ENCODE measurements at regions not wholly inside any gene's neighbourhood (a gene's known extent, or its start where the extent isn't known, plus 50 kb on each side); places are given as distances from the start of the nearest gene placed in this dataset.

- Histone ChIP-seq H3K4me3 (ENCODE audit: low read depth in 1 of 3, low read length in 3 of 3) (no peak overlapping the region), H3K4me1 (ENCODE audit: control insufficient read depth in 4 of 4, insufficient read depth in 4 of 4, low read length in 3 of 4) (no peaks in the 10 kb centered on the region), H3K9me3 (ENCODE audit: control insufficient read depth in 4 of 4, low read length in 3 of 4) (no peaks in the 10 kb centered on the region), H3K27me3 (ENCODE audit: control insufficient read depth in 4 of 4, insufficient read depth in 4 of 4, low read length in 3 of 4) (no peaks in the 10 kb centered on the region), H3K36me3 (ENCODE audit: control insufficient read depth in 4 of 4, insufficient read depth in 3 of 4, low read depth in 1 of 4, low read length in 3 of 4) (no peaks in the 10 kb centered on the region), H3K9ac (ENCODE audit: low read depth in 1 of 2, low read length in 2 of 2) (no peak overlapping the region), H3K27ac (ENCODE audit: low read depth in 1 of 2, low read length in 2 of 2) (no peak overlapping the region)
- 81% methylated on average over 11 of the region's 11 CpGs for WGBS
- peak; percentile 10 for DNase-seq (ENCODE audit: low spot score)
- TF ChIP-seq RXRA (IDR thresholded peaks at IDR 0.05) (no peak), JUND (IDR thresholded peaks at IDR 0.05) (no peak), EGR1 (IDR thresholded peaks at IDR 0.05; ENCODE audit: low read depth in 2 of 2) (no peak), GABPA (IDR thresholded peaks at IDR 0.05 in 1 of 2, conservative IDR thresholded peaks at IDR 0.05 in 1 of 2) (no peak), FOXA1 (IDR thresholded peaks at IDR 0.05) (no peak), RAD21 (IDR thresholded peaks at IDR 0.05) (no peak)
- TF ChIP-seq, protein P1, sequence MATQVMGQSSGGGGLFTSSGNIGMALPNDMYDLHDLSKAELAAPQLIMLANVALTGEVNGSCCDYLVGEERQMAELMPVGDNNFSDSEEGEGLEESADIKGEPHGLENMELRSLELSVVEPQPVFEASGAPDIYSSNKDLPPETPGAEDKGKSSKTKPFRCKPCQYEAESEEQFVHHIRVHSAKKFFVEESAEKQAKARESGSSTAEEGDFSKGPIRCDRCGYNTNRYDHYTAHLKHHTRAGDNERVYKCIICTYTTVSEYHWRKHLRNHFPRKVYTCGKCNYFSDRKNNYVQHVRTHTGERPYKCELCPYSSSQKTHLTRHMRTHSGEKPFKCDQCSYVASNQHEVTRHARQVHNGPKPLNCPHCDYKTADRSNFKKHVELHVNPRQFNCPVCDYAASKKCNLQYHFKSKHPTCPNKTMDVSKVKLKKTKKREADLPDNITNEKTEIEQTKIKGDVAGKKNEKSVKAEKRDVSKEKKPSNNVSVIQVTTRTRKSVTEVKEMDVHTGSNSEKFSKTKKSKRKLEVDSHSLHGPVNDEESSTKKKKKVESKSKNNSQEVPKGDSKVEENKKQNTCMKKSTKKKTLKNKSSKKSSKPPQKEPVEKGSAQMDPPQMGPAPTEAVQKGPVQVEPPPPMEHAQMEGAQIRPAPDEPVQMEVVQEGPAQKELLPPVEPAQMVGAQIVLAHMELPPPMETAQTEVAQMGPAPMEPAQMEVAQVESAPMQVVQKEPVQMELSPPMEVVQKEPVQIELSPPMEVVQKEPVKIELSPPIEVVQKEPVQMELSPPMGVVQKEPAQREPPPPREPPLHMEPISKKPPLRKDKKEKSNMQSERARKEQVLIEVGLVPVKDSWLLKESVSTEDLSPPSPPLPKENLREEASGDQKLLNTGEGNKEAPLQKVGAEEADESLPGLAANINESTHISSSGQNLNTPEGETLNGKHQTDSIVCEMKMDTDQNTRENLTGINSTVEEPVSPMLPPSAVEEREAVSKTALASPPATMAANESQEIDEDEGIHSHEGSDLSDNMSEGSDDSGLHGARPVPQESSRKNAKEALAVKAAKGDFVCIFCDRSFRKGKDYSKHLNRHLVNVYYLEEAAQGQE (IDR thresholded peaks at IDR 0.05) = no peak
Observed at GRCh38 chr2:129768485-129769184, 210.8 kb upstream of the RAB6C start.

DNA sequence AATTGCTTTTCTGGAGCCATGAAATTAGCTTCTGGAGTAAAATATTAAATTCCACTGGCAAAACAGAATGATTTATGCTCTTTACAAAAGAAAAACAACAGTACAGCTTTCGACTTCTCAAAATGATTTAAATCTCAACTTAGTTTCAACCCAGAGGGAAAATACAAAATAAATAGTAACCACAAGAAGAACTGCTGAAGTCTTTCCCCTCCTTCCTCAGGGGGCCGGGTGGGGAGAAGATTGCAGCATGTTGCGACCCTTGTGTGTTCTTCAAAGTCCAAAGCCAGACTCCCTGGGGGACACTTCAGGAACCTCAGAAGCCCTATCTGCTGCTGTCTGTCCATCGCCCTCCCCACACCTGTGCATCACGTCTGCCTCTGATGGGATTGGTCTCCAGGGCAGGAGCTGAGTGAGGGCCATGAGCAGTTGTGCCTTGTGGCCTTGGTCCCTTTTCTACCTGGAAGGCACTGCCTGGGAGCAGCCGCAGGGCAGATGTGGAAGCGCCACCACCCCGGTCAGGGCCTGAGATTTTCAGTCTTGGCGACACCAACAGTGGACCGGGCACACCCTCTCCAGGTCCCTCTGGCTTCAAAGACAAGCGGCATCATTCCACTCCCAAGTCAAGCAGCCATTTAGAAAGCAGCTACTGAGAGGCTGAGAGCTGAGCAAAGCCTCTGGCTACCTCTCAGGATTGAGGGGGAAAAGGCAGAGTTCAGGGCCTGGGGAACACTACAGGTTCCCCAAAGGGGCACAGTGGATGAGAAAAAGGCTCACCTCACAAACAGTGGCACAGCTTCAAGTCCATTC is 210.1 kb upstream of the RAB6C start:
- Histone ChIP-seq H3K36me3 (ENCODE audit: control insufficient read depth in 4 of 4, insufficient read depth in 3 of 4, low read depth in 1 of 4, low read length in 3 of 4) (no peaks in the 10 kb centered on the region), H3K4me3 (ENCODE audit: low read depth in 1 of 3, low read length in 3 of 3) (no peak overlapping the region), H3K27ac (ENCODE audit: low read depth in 1 of 2, low read length in 2 of 2) (no peak overlapping the region), H3K27me3 (ENCODE audit: control insufficient read depth in 4 of 4, insufficient read depth in 4 of 4, low read length in 3 of 4) (no peaks in the 10 kb centered on the region), H3K9ac (ENCODE audit: low read depth in 1 of 2, low read length in 2 of 2) (no peak overlapping the region), H3K9me3 (ENCODE audit: control insufficient read depth in 4 of 4, low read length in 3 of 4) (no peaks in the 10 kb centered on the region), H3K4me1 (ENCODE audit: control insufficient read depth in 4 of 4, insufficient read depth in 4 of 4, low read length in 3 of 4) (no peaks in the 10 kb centered on the region)
- peak; percentile 20 for DNase-seq (ENCODE audit: low spot score)
- TF ChIP-seq, protein P1 (IDR thresholded peaks at IDR 0.05) = no peak
- TF ChIP-seq MAX (IDR thresholded peaks at IDR 0.05) (no peak), GABPA (IDR thresholded peaks at IDR 0.05 in 1 of 2, conservative IDR thresholded peaks at IDR 0.05 in 1 of 2) (no peak), RXRA (IDR thresholded peaks at IDR 0.05) (no peak), FOXA1 (IDR thresholded peaks at IDR 0.05) (no peak), HNF4A (conservative IDR thresholded peaks at IDR 0.05) (no peak), HNF4G (IDR thresholded peaks at IDR 0.05) (no peak), RAD21 (IDR thresholded peaks at IDR 0.05) (no peak), EGR1 (IDR thresholded peaks at IDR 0.05; ENCODE audit: low read depth in 2 of 2) (no peak), TAF1 (conservative IDR thresholded peaks at IDR 0.05) (no peak), YY1 (IDR thresholded peaks at IDR 0.05) (no peak), NR2F2 (IDR thresholded peaks at IDR 0.05) (no peak), SP1 (IDR thresholded peaks at IDR 0.05) (no peak), JUND (IDR thresholded peaks at IDR 0.05) (no peak), CTCF (IDR thresholded peaks at IDR 0.05; ENCODE audit: low read depth, low read length, missing input control) (no peak)
- TF ChIP-seq, protein P2, sequence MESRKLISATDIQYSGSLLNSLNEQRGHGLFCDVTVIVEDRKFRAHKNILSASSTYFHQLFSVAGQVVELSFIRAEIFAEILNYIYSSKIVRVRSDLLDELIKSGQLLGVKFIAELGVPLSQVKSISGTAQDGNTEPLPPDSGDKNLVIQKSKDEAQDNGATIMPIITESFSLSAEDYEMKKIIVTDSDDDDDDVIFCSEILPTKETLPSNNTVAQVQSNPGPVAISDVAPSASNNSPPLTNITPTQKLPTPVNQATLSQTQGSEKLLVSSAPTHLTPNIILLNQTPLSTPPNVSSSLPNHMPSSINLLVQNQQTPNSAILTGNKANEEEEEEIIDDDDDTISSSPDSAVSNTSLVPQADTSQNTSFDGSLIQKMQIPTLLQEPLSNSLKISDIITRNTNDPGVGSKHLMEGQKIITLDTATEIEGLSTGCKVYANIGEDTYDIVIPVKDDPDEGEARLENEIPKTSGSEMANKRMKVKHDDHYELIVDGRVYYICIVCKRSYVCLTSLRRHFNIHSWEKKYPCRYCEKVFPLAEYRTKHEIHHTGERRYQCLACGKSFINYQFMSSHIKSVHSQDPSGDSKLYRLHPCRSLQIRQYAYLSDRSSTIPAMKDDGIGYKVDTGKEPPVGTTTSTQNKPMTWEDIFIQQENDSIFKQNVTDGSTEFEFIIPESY (IDR thresholded peaks at IDR 0.05) = no peak
- WGBS = 80% methylated on average over 11 of the region's 11 CpGs

Measured in liver (tissue), 8 donors.